GM19463 (cell line): ENCODE measurements at regions not wholly inside any gene's neighbourhood (a gene's known extent, or its start where the extent isn't known, plus 50 kb on each side); places are given as distances from the start of the nearest gene placed in this dataset.

Source experiments
- ATAC-seq: cut with Tn5 transposase; IDR thresholded peaks from one replicate; pipeline ENCODE4 v1.9.1; 2021; ENCODE audit warnings: mild to moderate bottlenecking, moderate library complexity; ENCODE audit not compliant: unreplicated experiment

GRCh38 chr3:144067059-144067458, 95.4 kb downstream of the DIPK2A start:
- ATAC-seq, result no peak

DNA sequence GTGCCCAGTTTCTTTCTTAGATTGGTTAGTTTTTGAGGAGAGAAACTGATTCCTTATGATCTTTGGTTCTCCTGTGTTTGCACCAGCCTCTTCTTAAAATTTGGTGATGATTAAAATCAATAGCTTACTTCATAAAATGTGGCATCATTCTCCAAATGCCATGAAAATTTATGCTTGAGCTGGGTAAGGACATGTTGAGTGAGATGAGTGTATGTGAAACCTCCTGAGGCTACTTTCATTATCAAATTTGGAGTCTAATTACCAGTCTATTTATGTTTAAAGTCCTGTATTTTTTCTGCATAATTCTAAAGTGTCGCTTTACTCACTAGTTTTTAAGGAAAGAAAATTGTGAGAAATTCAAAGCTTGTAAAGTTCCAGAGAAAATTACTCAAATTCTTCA, 102.1 kb downstream of the DIPK2A start:
- ATAC-seq, result no peak

DNA sequence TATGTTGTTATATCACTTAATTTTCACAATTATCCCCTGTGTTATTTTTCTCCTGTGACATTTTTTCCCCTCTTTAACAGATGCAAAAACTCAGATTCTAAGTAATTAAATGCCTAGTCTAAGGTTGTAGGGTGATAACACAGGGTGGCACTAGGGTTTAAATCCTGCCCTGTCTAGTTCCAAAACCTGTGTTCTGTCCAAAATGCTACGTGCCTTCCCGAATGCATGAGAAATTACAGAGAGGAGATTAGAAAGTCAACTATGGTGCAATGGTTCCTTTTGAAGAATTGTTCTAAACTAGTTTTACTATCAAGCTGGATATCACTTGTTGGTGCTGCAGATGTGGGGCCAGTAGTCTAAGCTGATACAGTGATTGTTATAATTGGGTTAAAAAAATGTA, 108.0 kb downstream of the DIPK2A start:
- no peak for ATAC-seq

DNA sequence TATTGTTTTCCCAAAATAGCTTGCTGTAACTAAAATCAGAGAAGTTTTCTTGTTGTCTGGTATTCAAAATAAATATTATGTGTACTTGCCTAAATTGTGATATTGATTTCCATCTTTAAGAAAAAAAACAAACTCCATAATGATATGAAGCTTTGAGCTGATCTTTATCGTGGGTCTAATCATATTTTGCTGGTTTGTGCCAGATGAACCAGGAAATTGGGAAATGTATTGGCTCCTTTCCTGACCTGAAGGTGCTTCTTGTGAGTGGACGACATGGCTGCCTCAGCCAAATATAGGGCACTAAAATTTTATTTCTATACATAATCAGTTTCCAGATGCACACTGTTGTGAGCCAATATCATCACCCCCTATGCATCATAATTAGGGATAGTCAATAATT, 113.3 kb downstream of the DIPK2A start:
- ATAC-seq, result no peak

DNA sequence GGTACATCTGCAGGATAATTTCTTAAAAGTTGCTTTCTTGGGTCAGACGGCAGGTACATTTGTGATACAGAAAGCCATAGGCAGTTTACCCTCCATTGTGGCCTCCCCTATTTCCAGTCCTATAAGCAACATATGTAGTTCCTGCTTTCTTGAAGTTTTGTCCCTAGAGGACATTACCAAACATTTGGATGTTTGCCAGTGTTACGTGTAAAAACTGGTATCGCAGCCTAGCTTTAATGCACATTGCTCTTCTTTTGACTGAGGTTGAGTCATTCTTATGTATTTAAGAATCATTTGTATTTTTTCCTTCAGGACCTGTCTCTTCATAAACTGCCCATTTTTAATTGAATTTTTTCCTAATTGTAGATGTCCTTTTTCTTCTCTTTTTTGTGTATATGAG, 114.3 kb downstream of the DIPK2A start:
- ATAC-seq, result no peak

DNA sequence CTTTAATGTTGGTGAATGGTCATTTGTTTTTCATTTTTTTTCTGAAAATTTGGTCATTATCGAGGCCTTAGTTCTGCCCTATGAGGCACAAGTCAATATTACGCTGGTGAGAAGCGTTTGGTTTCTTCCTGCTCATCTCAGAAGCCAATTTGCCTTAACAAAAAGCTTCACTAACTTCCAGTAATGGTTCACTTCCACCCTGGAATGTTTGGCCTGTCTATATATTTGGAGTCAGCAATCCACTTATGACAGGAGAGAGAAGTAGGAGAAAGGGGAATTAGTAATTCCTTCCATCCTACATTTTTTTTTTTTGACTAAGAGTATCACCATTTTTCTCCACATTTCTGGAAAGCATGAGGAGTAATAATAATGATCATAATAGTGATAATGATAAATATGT, 124.4 kb downstream of the DIPK2A start:
- ATAC-seq, result no peak

DNA sequence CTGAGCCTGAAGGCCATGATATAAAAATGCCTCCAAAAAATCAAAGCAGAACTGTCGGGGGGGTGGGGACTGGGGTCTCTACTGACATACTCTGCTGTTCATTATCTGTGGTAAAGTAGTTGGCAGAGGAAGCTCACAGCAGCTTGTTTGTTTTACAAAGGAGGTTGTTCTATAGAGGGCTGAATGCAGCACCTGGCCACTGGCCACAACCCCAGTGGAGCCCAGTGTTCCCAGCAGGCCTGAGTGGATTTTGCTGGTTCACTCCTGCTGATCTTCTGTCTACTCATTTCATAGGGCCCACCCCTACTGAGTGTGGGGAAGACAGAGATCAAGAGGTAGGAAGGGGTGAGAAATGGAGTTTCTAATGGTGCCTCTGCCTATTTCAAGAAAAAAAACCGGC, 125.5 kb downstream of the DIPK2A start:
- ATAC-seq, result no peak

DNA sequence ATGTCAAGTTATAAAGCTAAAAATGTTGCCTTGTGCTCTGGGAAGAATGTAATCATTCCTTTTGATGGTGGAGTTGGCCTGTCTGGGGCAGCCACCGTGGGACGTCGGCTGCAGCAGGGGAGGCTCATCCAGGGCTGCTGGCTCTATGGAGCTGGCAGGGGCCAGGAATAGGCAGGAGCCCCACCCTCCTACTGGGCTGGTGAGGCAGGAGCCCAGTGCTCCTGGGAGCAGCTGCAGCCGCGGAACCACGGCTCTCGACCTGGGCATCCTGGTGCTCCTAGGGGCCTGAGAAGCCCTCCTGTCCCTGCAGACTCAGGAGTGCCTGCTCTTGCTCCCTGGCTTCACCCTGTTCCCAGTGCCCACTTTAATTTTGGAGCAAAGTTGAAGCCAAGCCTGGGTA, 127.1 kb downstream of the DIPK2A start:
- ATAC-seq, result no peak

GRCh38 chr3:144102421-144102820, 130.8 kb downstream of the DIPK2A start:
- no peak for ATAC-seq

GRCh38 chr3:144104186-144104585, 132.6 kb downstream of the DIPK2A start:
- ATAC-seq, result no peak

DNA sequence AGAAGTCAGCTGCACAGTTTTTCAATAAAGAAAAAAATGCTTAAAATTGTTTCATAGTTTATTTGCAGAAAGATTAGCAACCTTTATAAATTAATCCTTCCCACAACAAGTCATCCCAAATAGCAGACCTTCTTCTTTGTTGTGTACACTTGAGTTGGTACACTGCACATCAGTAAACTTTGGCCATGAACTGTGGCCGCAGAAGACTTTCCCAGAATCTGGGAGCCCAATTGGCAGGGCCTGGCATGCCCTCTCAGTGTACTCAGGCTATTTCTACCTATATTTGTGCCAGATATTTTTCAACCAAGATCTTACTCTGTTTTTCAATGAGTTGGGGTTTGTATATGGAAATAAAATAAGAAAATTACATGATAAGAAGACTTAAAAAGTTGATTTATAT, 133.1 kb downstream of the DIPK2A start:
- ATAC-seq, result no peak

- ATAC-seq, result no peak
Observed at GRCh38 chr3:144105542-144105941, 133.9 kb downstream of the DIPK2A start.

- ATAC-seq, result no peak
Observed at GRCh38 chr3:144106970-144107369, 135.3 kb downstream of the DIPK2A start.

DNA sequence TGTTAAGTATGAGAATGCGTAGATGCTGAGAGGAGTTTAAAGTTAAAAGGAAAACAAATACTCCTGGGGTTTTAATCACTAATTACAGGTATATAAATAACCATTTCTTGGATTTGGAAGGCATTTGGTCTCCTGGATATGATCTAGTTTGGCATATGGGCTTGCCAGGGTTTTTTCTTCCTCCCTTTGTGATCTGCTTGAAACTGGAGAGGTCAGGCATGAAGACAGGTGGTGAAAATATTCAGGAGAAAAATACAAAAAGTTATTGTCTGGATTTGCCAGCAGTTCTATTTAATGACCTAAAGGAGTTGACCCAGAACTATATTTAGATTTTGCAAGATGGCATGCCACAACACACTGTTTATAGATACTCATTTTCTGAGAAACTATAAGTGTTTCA, 136.3 kb downstream of the DIPK2A start:
- no peak for ATAC-seq

GRCh38 chr3:144109944-144110343, 138.3 kb downstream of the DIPK2A start:
- peak; percentile 96 for ATAC-seq

DNA sequence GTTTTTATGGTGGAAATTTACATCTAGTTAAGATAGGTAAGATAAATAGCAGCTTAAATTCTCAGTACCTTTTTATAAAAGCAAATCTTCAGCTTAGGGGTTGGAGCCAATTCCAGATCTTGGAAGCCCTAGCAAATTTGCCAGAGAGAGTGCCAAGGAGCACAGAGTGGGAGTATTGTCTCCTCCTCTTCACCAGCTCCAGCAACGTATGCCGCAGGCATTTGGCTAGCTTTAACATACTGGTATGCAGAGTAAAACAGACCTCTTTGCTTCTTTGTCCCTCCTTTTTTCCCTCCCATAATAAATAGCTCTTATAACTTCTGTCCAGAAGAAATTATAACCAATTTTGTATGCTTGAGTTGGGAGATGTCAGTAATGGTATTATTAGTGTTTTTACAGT, 140.4 kb downstream of the DIPK2A start:
- ATAC-seq, result no peak

DNA sequence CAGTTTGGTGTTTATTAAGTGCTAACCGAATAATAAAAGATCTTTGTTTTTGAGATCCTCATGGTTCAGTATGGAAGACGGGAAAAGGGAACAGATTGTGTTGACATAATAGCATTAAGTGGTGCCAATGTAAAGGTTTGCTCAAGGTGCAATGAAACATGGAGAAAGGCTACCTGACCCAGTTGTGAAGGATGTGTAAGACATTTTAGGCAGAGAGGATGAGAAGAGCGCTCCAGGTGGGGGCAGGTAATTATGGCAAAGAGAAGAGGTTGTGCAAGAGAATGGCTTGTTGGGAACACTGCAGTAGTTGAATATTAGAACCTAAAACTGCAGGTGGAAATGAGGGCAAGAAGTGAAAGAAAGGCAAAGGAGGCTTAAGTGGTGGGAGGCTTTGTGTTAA, 140.8 kb downstream of the DIPK2A start:
- no peak for ATAC-seq

GRCh38 chr3:144114767-144115166, 143.1 kb downstream of the DIPK2A start:
- ATAC-seq, result no peak

DNA sequence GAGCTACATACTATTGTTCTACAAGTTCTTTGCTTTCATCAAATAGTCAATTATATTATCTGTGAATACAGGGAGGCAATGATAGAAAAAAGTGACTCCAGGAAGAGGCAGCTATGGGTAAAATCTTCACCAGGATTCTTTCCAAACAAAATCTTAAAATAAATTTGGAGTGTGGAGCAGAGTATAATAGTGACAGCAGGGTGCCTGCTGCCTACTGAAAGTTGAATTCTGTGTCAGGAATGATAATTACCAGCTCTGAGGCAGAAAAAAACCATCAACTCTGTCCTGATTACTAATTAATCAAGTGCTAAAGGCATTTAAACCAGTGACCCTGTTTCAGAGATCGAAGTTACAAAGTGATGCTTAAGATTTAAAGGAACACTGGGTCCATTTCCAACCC, 148.0 kb downstream of the DIPK2A start:
- ATAC-seq, result no peak

- no peak for ATAC-seq
Observed at GRCh38 chr3:144121661-144122060, 150.0 kb downstream of the DIPK2A start.

DNA sequence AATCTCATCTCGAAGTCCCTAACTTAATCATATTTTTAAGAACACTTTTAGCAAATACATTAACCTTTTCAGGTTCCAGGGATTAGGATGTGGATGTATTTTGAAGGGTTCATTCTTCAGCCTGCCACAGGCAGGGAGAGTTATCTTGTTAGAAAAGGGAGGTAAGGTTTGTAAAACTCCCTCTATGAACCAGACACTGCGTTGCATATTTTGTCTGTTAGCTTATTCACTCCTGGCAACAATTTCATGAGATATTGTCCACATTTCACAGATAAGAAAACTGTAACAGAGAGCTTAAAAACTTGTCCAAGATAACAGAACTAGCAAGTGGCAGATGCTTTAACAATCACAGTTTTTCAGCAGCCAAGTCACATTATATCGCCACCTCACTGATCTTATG, 155.4 kb downstream of the DIPK2A start:
- no peak for ATAC-seq

GRCh38 chr3:144127700-144128099, 156.1 kb downstream of the DIPK2A start:
- ATAC-seq, result no peak

DNA sequence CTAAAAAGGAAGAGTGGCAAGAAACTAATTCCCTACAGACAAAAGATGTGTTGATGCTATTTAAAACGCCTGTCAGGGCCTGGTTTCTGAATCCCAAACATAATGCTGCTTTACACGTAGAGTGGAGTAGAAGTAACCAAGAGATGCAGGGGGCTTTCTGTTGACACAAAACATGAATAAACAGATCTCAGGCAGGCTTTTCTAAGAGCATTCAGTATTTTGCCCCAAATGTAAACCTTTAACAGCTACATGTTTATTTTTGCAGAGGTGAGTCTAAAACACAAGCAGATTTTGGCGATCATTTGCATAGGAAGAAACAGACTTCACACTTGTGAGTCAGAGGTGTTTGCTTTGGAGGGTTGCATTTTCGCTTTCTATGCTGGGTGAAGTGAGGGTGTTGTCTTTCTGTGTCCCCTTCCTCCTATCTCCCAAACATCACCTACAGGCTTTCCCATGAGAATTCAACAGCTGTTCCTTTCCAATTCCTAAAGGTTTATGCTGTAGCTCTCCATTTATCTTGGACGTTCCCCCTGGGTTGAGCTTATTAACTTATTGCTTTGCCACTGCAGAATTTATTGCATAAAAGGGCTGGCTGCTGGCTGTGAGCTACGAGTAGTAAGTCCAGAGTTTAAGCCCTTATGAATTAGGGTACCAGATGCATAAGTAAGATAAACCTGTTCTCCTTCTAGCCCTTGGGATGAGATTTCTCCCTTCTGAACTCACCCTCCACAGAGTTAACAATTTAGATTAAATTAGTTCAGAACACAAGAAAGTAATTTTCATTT, 156.7 kb downstream of the DIPK2A start:
- ATAC-seq, result peak; percentile 94
